CD4-positive, alpha-beta T cell (primary cell): ENCODE measurements at regions not wholly inside any gene's neighbourhood (a gene's known extent, or its start where the extent isn't known, plus 50 kb on each side); places are given as distances from the start of the nearest gene placed in this dataset.

Experiments used
- ATAC-seq: fragments of 200-7000 bp; cut with Tn5 transposase; one replicate; pipeline ENCODE4 v1.10.0; 2022; ENCODE audit warnings: mild to moderate bottlenecking; ENCODE audit not compliant: poor library complexity
- CTCF ChIA-PET: fragments of 350-600 bp; sonication (Branson Sonifier 250); formaldehyde crosslinking; loops from one replicate; lab custom pipeline; 2021; ENCODE audit warnings: antibody characterized with exemption, inconsistent platforms; lab: Charles Lee
- POLR2A ChIA-PET: fragments of 350-600 bp; sonication (Branson Sonifier 250); formaldehyde crosslinking; loops from one replicate; lab custom pipeline; 2021; ENCODE audit warnings: antibody characterized with exemption, inconsistent platforms; lab: Charles Lee
- DNase-seq, 14 experiments: peaks; one replicate each; pipeline ENCODE4 v3.0.0-alpha.2; 2013 to 2020; ENCODE audit warnings: mixed read lengths in 2 of 14
- H3K27ac ChIP-seq, 2 donors: one replicate each; pipeline versions ENCODE4 v1.5.1 to v1.7.0; 2013; ENCODE audit warnings: low read length in 2 of 2, low read depth in 1 of 2, mild to moderate bottlenecking in 1 of 2
- H3K27me3 ChIP-seq, 2 experiments: 1 replicate in 1 of 2; 2 replicates in 1 of 2; pipeline versions ENCODE4 v1.6.1 to v1.7.0; 2013; ENCODE audit warnings: low read length in 2 of 2, control low read depth in 1 of 2, mild to moderate bottlenecking in 1 of 2, moderate library complexity in 1 of 2; ENCODE audit not compliant: insufficient read depth in 2 of 2, control insufficient read depth in 1 of 2
- H3K36me3 ChIP-seq: one replicate; pipeline ENCODE4 v1.6.1; 2013; ENCODE audit warnings: low read length, control low read depth; ENCODE audit not compliant: insufficient read depth
- H3K4me1 ChIP-seq: one replicate; pipeline ENCODE4 v1.6.1; 2013; ENCODE audit warnings: low read length, control low read depth; ENCODE audit not compliant: insufficient read depth
- H3K4me3 ChIP-seq: one replicate; pipeline ENCODE4 v1.5.1; 2013; ENCODE audit warnings: mild to moderate bottlenecking, low read length, moderate library complexity
- H3K9me3 ChIP-seq, 2 experiments: 1 replicate in 1 of 2; 2 replicates in 1 of 2; pipeline versions ENCODE4 v1.6.1 to v1.7.0; 2013; ENCODE audit warnings: low read length in 2 of 2, mild to moderate bottlenecking in 2 of 2, control low read depth in 1 of 2, moderate library complexity in 1 of 2; ENCODE audit not compliant: control insufficient read depth in 1 of 2, insufficient read depth in 1 of 2
- H3K27ac Mint-ChIP-seq: one replicate; pipeline ENCODE4 v1.8.0; 2020; ENCODE audit warnings: mixed read lengths
- H3K27me3 Mint-ChIP-seq: one replicate; pipeline ENCODE4 v1.8.0; 2021; ENCODE audit warnings: mixed read lengths
- H3K36me3 Mint-ChIP-seq: one replicate; pipeline ENCODE4 v1.8.0; 2021; ENCODE audit warnings: low read depth, mixed read lengths
- H3K4me1 Mint-ChIP-seq: one replicate; pipeline ENCODE4 v1.8.0; 2021; ENCODE audit warnings: low read depth, mixed read lengths
- H3K4me3 Mint-ChIP-seq: one replicate; pipeline ENCODE4 v1.8.0; 2020; ENCODE audit warnings: mild to moderate bottlenecking, mixed read lengths
- H3K9me3 Mint-ChIP-seq: one replicate; pipeline ENCODE4 v1.8.0; 2020; ENCODE audit warnings: mixed read lengths
- CTCF ChIP-seq: fragments of 200-600 bp; IDR thresholded peaks from one replicate; pipeline ENCODE4 v1.8.0; 2022; ENCODE audit warnings: antibody characterized with exemption, mild to moderate bottlenecking
- intact Hi-C, 2 experiments: fragments of 100-400 bp; cut with DNase I in 1 of 2; cut with micrococcal nuclease in 1 of 2; formaldehyde crosslinking; loops; one replicate each; pipeline versions ENCODE4 v1.15.1 to v1.9.0; 2023 to 2025; cut with DNase I, micrococcal nuclease

DNA sequence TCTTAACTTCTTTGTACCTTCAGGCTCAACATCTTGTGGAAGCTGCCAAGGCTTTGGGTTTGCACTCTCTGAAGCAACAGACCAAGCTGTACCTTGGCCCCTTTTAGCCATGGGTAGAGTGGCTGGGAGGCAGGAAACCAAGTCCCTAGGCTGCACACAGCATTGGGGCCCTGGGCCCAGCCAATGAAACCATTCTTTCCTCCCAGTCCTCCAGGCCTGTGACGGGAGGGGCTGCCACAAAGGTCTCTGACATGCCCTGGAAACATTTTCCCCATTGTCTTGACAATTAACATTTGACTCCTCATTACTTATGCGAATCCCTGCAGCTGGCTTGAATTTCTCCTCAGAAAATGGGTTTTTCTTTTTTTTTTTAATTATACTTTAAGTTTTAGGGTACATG, 253.1 kb upstream of the GADL1 start:
- Mint-ChIP-seq H3K27me3 (no peaks in the 10 kb centered on the region), H3K4me3 (no peak overlapping the region), H3K27ac (no peak overlapping the region), H3K4me1 (no peaks in the 10 kb centered on the region), H3K9me3 (peaks cover 6% of the 10 kb centered on the region), H3K36me3 (peaks cover 4% of the 10 kb centered on the region)
- ChIA-PET CTCF (no interaction called here), POLR2A (no interaction called here)
- intact Hi-C loops = no loop called here
- no peak for TF ChIP-seq CTCF
- no peak overlapping the region for H3K27ac ChIP-seq
- H3K27me3 ChIP-seq = no peaks in the 10 kb centered on the region
- H3K4me3 ChIP-seq = no peak overlapping the region
- H3K9me3 ChIP-seq = peaks cover 5 to 16% of the 10 kb centered on the region in 2 experiments
- ATAC-seq = no peak
- DNase-seq = no peak
- no peaks in the 10 kb centered on the region for H3K4me1 ChIP-seq
- H3K36me3 ChIP-seq = no peaks in the 10 kb centered on the region

DNA sequence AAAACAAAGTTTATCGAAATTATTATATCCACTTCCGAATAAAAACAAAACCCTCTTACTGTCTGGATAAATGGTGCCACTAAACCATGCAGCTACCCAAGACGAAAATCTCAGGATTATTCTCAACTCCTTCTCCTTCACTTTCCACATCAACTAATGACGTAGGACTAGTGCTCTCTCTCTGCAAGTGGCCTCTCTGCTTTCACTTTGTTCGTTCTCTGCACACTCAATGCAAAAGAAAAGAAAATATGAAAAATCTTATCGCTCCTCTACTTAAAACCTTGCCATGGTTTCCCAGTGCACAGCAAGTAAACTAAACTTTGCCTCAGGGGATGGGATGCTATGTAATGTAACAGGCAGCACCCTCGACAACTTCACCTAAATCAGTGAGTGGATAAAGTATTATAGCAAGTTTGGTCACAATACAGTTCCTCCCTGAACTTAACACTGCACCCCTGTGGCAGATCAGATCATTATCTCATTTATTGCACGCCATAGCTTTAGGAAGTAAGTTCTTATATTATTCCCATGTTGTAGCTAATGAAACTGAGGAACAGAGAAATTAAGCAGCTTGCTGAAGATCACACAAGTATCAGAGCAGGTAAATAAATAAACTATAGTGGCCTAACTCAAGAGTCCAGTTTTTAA, 262.7 kb upstream of the GADL1 start:
- H3K4me3 Mint-ChIP-seq = peak overlapping the region; percentile 45
- Histone ChIP-seq H3K27me3 (no peaks in the 10 kb centered on the region), H3K9me3 (peaks cover 0 to 5% of the 10 kb centered on the region in 2 experiments), H3K27ac (no peak overlapping the region), H3K4me1 (no peaks in the 10 kb centered on the region), H3K36me3 (no peaks in the 10 kb centered on the region), H3K4me3 (no peak overlapping the region)
- peak overlapping the region; percentile 34 for H3K27ac Mint-ChIP-seq
- ChIA-PET POLR2A (no interaction called here), CTCF (no interaction called here)
- ATAC-seq (no peak), DNase-seq (peak in 2 of 14 experiments; percentile 8)
- intact Hi-C loops = no loop called here
- H3K27me3 Mint-ChIP-seq = no peaks in the 10 kb centered on the region
- TF ChIP-seq CTCF = no peak
- no peaks in the 10 kb centered on the region for H3K36me3 Mint-ChIP-seq
- peaks cover 10% of the 10 kb centered on the region for H3K4me1 Mint-ChIP-seq
- H3K9me3 Mint-ChIP-seq = no peaks in the 10 kb centered on the region

DNA sequence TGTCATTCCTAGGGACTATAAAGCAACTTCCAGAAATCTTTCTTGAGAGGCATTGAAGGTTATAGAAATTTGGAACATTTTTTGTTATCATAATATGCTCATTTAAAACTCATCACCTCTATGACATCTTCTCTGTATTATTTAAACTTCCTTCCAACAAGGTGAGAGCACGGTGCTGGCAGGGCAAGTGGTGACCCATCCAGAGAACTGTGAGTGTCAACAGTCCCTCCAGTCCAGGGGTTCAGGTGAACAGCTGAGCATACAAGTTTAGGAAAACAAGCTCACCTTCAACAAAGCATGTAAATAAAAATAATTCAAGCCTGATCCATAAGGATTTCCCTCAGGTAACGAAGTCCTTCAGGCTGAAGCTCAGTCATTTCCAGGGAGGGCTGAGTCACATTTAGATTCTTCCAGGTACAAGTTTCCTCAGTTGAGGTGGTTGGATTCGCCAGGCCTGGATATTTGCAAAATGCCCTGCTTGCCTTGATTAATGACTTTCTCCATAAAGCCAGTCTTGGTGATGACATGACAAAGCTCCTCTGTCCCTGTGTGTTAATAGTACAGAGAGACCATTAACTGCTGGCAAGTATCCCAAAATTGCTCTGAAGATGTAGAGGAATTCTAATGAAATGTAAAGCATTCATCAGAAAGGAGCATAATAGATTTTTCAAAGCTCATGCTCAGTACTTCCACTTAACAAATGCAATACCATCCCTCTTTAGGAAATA, 263.6 kb upstream of the GADL1 start:
- peaks cover 10% of the 10 kb centered on the region for H3K4me1 Mint-ChIP-seq
- intact Hi-C loops = no loop called here
- H3K9me3 ChIP-seq = no peaks in the 10 kb centered on the region
- no peak overlapping the region for H3K4me3 ChIP-seq
- no peaks in the 10 kb centered on the region for H3K4me1 ChIP-seq
- no peaks in the 10 kb centered on the region for H3K27me3 ChIP-seq
- no peaks in the 10 kb centered on the region for H3K36me3 ChIP-seq
- no peaks in the 10 kb centered on the region for H3K9me3 Mint-ChIP-seq
- no peak overlapping the region for H3K27ac Mint-ChIP-seq
- DNase-seq (no peak), ATAC-seq (no peak)
- H3K27ac ChIP-seq = no peak overlapping the region
- ChIA-PET POLR2A (no interaction called here), CTCF (no interaction called here)
- no peak for TF ChIP-seq CTCF
- no peaks in the 10 kb centered on the region for H3K36me3 Mint-ChIP-seq
- H3K4me3 Mint-ChIP-seq = no peak overlapping the region
- no peaks in the 10 kb centered on the region for H3K27me3 Mint-ChIP-seq
